ENCODE measurements at regions not wholly inside any gene's neighbourhood (a gene's known extent, or its start where the extent isn't known, plus 50 kb on each side); places are given as distances from the start of the nearest gene placed in this dataset.

- no peak for TF ChIP-seq CTCF (IDR thresholded peaks at IDR 0.05)
- TF ChIP-seq POLR2A (IDR thresholded peaks at IDR 0.05), result no peak
These were observed 118.3 kb downstream of the TMA16 start for GRCh38 chr4:163612762-163613161.

All from suprapubic skin (tissue), 3 donors.